Sigmoid colon (tissue), 6 donors: ENCODE measurements at regions not wholly inside any gene's neighbourhood (a gene's known extent, or its start where the extent isn't known, plus 50 kb on each side); places are given as distances from the start of the nearest gene placed in this dataset.

Source experiments
- DNase-seq: peaks from one replicate; pipeline ENCODE4 v3.0.0-alpha.2; 2019
- H3K27ac ChIP-seq, 4 donors: fragments of 200-600 bp; sonication (generic); one replicate each; pipeline ENCODE4 v1.5.1; 2016 to 2019; ENCODE audit warnings: mild to moderate bottlenecking in 1 of 4
- H3K27me3 ChIP-seq, 3 donors: fragments of 200-600 bp; sonication (generic); one replicate each; pipeline ENCODE4 v1.5.1; 2019; ENCODE audit warnings: mild to moderate bottlenecking in 1 of 3
- H3K36me3 ChIP-seq, 4 donors: fragments of 200-600 bp; sonication (generic); one replicate each; pipeline ENCODE4 v1.5.1; 2016 to 2019
- H3K4me1 ChIP-seq, 4 donors: fragments of 200-600 bp; sonication (generic); one replicate each; pipeline ENCODE4 v1.5.1; 2017 to 2019
- H3K4me3 ChIP-seq, 4 donors: fragments of 200-600 bp; sonication (generic); one replicate each; pipeline ENCODE4 v1.5.1; 2017 to 2019; ENCODE audit warnings: mild to moderate bottlenecking in 2 of 4, moderate library complexity in 1 of 4
- H3K9me3 ChIP-seq, 4 donors: fragments of 200-600 bp in 3 of 4; sonication (generic) in 3 of 4; one replicate each; pipeline versions ENCODE4 v1.5.1 to v1.6.1; 2013 to 2019
- CTCF ChIP-seq, 4 experiments: fragments of 450-650 bp in 3 of 4; fragments of 200-600 bp in 1 of 4; IDR thresholded peaks; one replicate each; pipeline ENCODE4 v1.5.1; 2016 to 2019; ENCODE audit warnings: antibody characterized with exemption in 4 of 4, mild to moderate bottlenecking in 3 of 4, moderate library complexity in 2 of 4
- EP300 ChIP-seq, 4 donors: sonication (generic); formaldehyde crosslinking; IDR thresholded peaks; one replicate each; pipeline ENCODE4 v1.6.1; 2017; ENCODE audit warnings: antibody characterized with exemption in 4 of 4
- POLR2A ChIP-seq, 2 donors: fragments of 450-650 bp; IDR thresholded peaks; one replicate each; pipeline ENCODE4 v1.6.1; 2016; ENCODE audit warnings: antibody characterized with exemption in 2 of 2, mild to moderate bottlenecking in 2 of 2, moderate library complexity in 2 of 2
- POLR2AphosphoS5 ChIP-seq, 4 donors: sonication (generic); formaldehyde crosslinking; IDR thresholded peaks; one replicate each; pipeline ENCODE4 v1.6.1; 2017; ENCODE audit warnings: antibody characterized with exemption in 4 of 4
- WGBS, 2 donors: extraction: QIAGEN DNeasy Blood & Tissue Kit; methylation state at CpG; one replicate each; pipeline ENCODE4 v1.1.7; 2013; 5-methylcytosine and 5-hydroxymethylcytosine counted together
- intact Hi-C: fragments of 100-400 bp; cut with DNase I; formaldehyde crosslinking; loops from one replicate; pipeline ENCODE4 v1.15.1; 2023
- donor health status: healthy with polysubstance abuse.
- donor health status: healthy.

- no peaks in the 10 kb centered on the region for H3K9me3 ChIP-seq
- WGBS, 2 donors: 83 to 85% methylated on average over 3 of the region's 3 CpGs
- intact Hi-C loops: no loop called here
- H3K4me1 ChIP-seq: no peaks in the 10 kb centered on the region
- no peak overlapping the region for H3K27ac ChIP-seq
- no peaks in the 10 kb centered on the region for H3K27me3 ChIP-seq
- no peaks in the 10 kb centered on the region for H3K36me3 ChIP-seq
- DNase-seq: no peak
- H3K4me3 ChIP-seq: no peak overlapping the region
- TF ChIP-seq CTCF (IDR thresholded peaks at IDR 0.05): no peak
- TF ChIP-seq POLR2AphosphoS5 (IDR thresholded peaks at IDR 0.05): no peak
- no peak for TF ChIP-seq EP300 (IDR thresholded peaks at IDR 0.05)
- no peak for TF ChIP-seq POLR2A (IDR thresholded peaks at IDR 0.05)
These were observed 1325.0 kb upstream of the CDH2 start for GRCh38 chr18:29501952-29502351.

GRCh38 chr18:29496152-29496680 is 1319.3 kb upstream of the CDH2 start:
- 63 to 80% methylated on average over 2 of the region's 2 CpGs for WGBS, 2 donors
- Histone ChIP-seq H3K27me3 (no peaks in the 10 kb centered on the region), H3K27ac (no peak overlapping the region), H3K36me3 (no peaks in the 10 kb centered on the region), H3K4me1 (no peaks in the 10 kb centered on the region), H3K4me3 (no peak overlapping the region), H3K9me3 (no peaks in the 10 kb centered on the region)
- intact Hi-C loops: no loop called here
- DNase-seq: no peak
- TF ChIP-seq POLR2AphosphoS5 (IDR thresholded peaks at IDR 0.05) (no peak), POLR2A (IDR thresholded peaks at IDR 0.05) (no peak), CTCF (IDR thresholded peaks at IDR 0.05) (no peak), EP300 (IDR thresholded peaks at IDR 0.05) (no peak)

- Histone ChIP-seq H3K27me3 (no peaks in the 10 kb centered on the region), H3K9me3 (peaks cover 0 to 2% (median 0%) of the 10 kb centered on the region in 4 donors), H3K4me3 (no peak overlapping the region), H3K36me3 (no peaks in the 10 kb centered on the region), H3K27ac (no peak overlapping the region), H3K4me1 (no peaks in the 10 kb centered on the region)
- intact Hi-C loops: no loop called here
- TF ChIP-seq POLR2A (IDR thresholded peaks at IDR 0.05): no peak
- no peak for TF ChIP-seq CTCF (IDR thresholded peaks at IDR 0.05)
- no peak for TF ChIP-seq POLR2AphosphoS5 (IDR thresholded peaks at IDR 0.05)
- TF ChIP-seq EP300 (IDR thresholded peaks at IDR 0.05): no peak
- DNase-seq: no peak
These were observed 1317.4 kb upstream of the CDH2 start for GRCh38 chr18:29494371-29494770.

- no peaks in the 10 kb centered on the region for H3K27me3 ChIP-seq
- no peak overlapping the region for H3K27ac ChIP-seq
- H3K9me3 ChIP-seq: peaks cover 0 to 3% (median 0%) of the 10 kb centered on the region in 4 donors
- intact Hi-C loops: no loop called here
- no peaks in the 10 kb centered on the region for H3K4me1 ChIP-seq
- no peak overlapping the region for H3K4me3 ChIP-seq
- no peak for DNase-seq
- no peaks in the 10 kb centered on the region for H3K36me3 ChIP-seq
- WGBS, 2 donors: 47 to 82% methylated on average over 2 of the region's 2 CpGs
- TF ChIP-seq EP300 (IDR thresholded peaks at IDR 0.05): no peak
- no peak for TF ChIP-seq POLR2A (IDR thresholded peaks at IDR 0.05)
- no peak for TF ChIP-seq POLR2AphosphoS5 (IDR thresholded peaks at IDR 0.05)
- TF ChIP-seq CTCF (IDR thresholded peaks at IDR 0.05): no peak
These were observed 1315.0 kb upstream of the CDH2 start for GRCh38 chr18:29491907-29492306.

GRCh38 chr18:29488617-29489016 is 1311.7 kb upstream of the CDH2 start:
- Histone ChIP-seq H3K27ac (no peak overlapping the region), H3K27me3 (no peaks in the 10 kb centered on the region), H3K36me3 (no peaks in the 10 kb centered on the region), H3K4me3 (no peak overlapping the region), H3K9me3 (peaks cover 0 to 3% (median 0%) of the 10 kb centered on the region in 4 donors), H3K4me1 (no peaks in the 10 kb centered on the region)
- DNase-seq: no peak
- intact Hi-C loops: no loop called here
- WGBS, 2 donors: 74 to 91% methylated on average over 2 of the region's 2 CpGs
- no peak for TF ChIP-seq CTCF (IDR thresholded peaks at IDR 0.05)
- TF ChIP-seq POLR2A (IDR thresholded peaks at IDR 0.05): no peak
- no peak for TF ChIP-seq EP300 (IDR thresholded peaks at IDR 0.05)
- no peak for TF ChIP-seq POLR2AphosphoS5 (IDR thresholded peaks at IDR 0.05)
